GM21786 (cell line): ENCODE measurements at regions not wholly inside any gene's neighbourhood (a gene's known extent, or its start where the extent isn't known, plus 50 kb on each side); places are given as distances from the start of the nearest gene placed in this dataset.
"Not testable (repeated sequence)": the region's sequence is repeated elsewhere in the genome, so short reads cannot be mapped to it uniquely, and the experiment has no call there.

Experiments used
- ATAC-seq: cut with Tn5 transposase; IDR thresholded peaks from one replicate; pipeline ENCODE4 v1.9.1; 2021; ENCODE audit not compliant: unreplicated experiment

DNA sequence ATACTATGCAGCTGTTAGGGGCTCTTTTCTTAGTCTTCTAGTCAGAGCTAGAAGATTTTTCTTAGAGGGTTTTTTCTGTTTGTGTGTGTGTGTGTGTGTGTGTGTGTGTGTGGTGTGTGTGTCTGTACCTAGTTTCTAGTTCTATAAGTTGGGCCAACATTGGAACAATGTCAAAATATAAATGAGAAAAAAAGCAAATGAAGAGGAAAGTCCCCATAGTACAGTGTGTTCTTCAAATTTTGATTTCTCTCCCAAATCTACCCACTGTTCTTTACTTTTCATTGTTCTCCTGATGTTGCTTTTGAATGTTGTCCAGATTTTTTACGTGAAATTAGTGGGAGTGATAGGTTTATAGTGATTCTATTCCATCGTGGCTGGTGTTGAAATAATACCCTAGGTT lies 2153.4 kb upstream of the RAG2 start:
- no peak for ATAC-seq

DNA sequence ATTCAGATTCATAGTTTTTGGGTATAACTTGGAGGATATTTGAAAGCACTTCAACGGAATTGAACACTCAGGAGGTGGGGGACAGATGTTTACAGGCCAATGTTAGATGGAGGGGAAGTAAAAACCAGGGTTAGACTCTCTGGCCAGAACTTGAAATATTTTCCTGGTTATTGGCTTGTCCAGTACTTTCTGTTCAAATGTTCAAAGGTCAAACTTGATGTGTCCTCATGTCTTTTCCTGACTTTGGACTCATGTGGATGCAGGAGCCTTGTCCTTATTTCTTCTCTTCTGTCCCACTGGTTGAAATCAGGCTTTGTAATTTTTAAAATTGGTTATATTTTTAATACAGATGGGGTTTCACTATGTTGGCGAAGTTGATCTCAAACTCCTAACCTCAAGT lies 2148.5 kb upstream of the RAG2 start:
- not testable (repeated sequence) for ATAC-seq

DNA sequence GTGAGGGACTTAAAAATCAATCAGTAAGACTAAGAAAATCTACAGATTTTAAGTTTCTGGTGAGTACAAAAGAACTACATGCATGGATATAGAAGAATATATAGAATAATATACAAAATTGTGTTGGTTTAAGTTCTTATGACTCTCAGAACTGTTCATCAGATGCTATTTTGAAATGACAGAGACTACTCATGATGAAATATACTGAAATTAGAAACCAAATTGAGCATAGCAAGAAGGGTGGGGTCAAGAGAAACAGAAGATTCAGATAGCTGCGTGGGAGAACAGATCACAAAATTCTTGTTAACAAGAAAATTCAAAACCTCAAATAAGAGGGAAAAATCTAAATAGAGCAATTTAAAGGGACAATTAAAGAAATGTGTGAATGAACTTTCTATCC lies 2125.3 kb upstream of the RAG2 start:
- no peak for ATAC-seq

DNA sequence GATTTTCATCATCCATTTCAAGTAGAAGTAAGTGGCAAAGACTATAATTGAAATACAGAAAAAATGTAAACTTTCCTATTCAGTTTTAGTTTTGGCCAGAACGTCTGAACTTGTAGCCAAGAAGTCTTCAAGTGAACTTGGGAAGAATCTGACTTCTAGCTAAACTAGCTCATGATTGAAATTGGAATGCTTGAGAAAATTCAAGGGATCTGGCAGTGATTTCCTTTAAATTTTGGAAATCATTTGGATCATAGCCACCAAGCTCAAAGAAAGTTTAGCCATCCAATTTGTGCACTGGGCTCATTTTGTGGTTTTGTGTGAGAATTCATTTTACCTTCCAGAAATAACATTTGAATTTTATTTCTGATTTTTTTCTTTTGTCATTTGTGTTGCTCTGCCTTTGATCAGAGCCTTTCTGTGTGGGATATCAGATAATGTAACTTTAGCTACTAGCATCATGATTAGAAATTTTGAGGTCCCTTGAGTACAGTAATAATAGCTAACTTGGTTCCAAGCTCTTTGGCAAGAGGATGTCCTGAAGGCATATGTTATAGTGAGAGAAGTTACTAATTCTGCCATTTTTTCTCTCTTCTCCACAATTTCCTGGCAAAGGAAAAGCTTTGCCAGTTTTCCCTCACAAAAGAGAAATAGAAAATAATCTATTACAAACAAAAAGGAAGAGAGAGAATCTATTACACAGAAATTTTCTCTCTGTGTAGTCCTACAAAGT lies 2123.7 kb upstream of the RAG2 start:
- no peak for ATAC-seq

DNA sequence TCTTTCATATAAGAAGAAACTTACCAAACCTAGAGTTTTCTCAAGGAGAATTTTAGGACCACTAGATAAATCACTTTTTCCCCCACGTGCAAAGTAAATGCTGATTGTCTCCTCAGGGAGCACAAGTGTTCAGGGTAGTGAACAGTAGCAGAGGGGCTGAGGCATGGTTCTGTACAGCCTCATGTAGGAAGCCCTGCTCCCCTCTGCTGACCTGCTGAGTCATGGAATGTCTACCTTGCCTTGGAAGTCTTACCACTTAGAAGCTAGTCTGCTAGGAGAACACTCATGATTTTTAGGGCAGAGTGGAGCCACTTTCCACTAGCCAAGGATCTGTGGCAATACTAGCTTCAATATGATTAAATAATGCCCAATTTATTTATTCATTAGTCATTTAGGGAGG lies 2120.6 kb upstream of the RAG2 start:
- ATAC-seq, result no peak

DNA sequence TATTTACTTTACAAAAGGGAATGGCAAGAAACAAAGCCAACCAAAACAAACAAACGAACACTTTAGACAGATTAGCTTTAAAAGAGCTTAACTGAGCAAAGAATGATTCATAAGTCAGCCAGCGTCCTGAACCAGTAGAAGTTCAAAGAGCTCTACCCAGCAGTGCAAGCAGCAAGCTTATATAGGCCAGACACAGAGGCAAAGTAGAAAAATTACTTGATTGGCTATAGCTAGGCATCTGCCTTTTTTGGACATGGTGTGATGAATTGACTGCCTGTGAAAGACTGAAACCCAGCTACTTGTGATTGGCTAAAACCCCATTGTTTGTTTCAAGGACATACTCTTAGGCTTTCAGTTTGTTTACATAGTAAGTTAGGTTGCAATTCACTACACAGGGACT lies 2120.0 kb upstream of the RAG2 start:
- no peak for ATAC-seq

DNA sequence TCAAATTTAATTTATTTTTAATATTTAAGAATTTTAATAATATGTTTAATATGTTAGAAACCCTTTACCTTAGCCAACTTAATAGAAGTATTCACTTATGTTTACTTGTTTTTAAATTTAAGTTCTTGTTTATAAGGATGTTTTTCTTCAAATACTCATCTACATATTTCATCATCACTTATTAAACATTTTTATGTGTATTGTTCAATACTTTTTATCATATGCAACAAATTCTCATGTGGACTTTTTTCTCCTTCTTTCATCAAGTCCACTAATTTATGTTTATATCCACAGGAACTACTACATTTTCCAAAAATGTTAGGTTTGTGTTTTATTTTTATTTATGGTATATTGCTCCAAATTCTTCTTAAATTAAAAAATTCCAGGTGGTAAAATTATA lies 2113.1 kb upstream of the RAG2 start:
- ATAC-seq, result no peak

DNA sequence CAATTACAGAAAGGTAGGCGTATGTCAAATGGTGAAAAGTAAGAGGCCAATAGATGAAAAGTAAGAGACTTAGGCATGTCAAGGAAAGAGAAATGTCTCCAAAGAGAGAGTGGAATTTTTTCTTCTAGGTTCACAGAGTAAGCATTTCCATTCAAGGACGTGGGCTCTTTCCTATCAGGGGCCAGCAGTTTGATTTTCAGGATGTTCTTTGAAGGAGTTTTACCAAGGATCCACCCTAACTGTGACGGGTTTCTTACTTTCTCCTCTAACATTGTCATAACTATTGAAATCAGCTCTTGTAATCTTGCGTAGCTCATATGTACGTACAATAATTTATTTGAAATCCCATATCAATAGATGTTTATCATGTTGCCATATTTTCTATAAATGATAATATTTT lies 2112.2 kb upstream of the RAG2 start:
- no peak for ATAC-seq

DNA sequence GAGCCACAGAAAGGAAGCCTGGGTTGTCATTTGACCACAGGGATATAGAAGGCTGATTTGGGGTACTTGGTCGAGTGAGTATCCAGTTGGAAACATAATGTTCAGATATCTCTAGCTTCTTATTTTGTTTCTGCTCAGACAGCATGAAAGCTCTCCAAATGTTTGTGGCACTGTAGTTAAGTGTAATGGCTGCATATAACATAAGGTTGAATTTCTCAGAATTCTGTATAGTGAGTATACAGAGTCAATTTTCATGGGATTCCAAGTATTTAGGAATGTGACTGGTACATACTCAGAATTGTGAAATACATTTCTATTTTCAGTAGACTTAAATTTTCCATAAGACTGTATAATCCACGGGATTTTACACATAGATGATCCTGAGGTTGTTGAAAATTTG lies 2102.1 kb upstream of the RAG2 start:
- ATAC-seq, result no peak

DNA sequence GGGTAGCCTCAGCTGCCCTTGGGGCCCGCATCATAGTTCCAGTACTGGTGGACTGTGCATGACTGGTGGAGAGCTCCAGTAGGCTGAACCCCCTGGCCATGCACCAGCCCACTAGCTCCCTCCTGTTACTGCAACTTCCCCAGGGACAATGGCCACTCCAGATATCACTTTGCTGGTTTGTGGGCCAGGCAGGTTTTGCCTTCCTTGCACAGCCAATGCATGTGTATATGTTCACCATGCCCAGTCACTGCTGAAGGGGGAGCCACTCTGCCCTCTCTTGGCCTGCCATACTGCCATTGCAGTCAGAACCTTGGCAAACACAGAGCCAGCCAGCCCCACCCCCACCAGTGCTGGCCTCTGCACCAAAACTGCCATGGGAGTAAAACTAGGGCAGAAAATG lies 2095.3 kb upstream of the RAG2 start:
- ATAC-seq, result no peak

DNA sequence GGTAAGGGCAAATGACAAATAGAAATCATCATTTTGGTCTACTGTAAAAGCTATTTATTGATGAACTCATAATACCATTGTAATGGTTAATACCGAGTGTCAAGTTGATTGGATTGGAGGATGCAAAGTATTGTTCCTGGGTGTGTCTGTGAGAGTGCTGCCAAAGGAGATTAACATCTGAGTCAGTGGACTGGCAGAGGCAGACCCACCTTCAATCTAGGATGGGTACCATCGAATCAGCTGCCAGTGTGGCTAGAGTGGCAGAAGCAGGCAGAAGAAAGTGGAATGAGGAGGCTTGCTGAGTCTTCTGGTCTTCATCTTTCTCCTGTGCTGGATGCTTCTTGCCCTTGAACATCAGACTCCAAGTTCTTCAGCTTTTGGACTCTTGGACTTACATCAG lies 2092.2 kb upstream of the RAG2 start:
- ATAC-seq, result not testable (repeated sequence)

DNA sequence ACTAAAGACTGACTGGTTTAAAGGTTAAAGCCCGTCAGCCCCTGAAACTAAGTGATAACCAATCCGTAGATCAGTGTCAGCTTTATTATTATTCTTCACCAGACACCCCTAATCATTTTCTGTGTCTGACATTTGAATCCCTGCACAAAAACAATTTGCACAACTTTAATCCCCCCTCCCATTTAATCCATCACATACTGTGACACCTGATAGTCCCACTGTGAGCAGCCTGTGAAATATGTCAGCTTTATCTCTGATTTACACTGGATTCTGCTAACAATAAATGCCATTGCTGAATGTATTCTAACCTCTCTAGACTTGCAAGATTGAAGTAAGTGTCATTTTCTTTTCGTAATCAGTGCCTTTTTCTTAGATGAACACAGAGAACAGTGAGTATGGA lies 2089.0 kb upstream of the RAG2 start:
- no peak for ATAC-seq

DNA sequence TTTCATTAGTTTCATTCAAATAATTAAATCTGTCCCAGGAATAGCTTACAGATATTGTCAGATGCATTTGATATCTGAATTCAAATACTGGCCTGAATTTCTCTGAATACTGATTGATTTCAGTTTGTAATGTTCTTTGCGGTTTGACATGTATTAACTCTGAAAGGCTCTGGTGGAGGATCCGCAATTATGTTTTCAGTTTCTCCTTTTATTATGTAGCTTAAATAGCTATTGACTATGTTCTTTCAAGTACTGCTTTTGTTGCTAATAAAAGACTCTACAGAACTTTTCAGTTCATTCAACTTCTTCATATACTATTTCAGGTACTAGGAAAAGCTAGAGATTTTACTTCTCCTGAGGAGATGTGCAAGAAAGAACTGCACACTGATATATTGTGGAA lies 2085.4 kb upstream of the RAG2 start:
- no peak for ATAC-seq

DNA sequence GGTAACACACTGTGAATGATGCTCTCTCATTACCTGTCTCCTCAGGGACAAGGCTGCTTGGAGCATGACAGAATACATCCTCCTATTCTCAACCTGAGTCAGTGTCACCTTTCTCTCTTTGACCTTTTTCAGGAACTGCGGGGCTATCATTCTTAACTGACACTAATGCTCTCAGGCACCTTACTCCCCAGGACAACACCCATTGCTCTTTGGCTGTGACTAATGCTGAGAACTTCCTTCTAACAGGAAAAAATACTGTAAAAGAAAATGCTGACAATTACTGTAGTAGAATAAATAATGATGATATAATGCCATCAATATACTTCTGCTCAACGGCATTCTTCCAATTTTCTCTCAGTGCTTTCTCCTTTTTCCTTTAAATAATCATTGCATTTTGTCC lies 2082.7 kb upstream of the RAG2 start:
- no peak for ATAC-seq

DNA sequence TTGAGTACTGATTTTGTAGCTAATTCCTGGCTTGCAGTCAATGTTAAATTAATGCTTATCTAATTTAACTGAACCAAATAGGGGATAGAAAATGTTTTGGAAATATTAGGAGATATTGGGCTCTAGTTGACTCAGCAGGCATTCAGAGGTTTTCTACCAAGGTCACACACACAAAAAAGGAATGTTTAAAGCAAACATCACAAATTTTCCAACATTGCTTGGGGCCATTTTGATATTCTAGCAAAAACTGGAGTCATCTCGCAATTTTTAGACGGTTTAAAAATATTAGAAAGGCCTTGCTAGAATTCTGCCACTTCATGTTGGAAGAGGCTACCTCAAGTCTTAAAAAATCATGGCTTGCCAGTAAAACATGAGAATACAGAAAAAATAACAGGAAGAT lies 2082.1 kb upstream of the RAG2 start:
- no peak for ATAC-seq

DNA sequence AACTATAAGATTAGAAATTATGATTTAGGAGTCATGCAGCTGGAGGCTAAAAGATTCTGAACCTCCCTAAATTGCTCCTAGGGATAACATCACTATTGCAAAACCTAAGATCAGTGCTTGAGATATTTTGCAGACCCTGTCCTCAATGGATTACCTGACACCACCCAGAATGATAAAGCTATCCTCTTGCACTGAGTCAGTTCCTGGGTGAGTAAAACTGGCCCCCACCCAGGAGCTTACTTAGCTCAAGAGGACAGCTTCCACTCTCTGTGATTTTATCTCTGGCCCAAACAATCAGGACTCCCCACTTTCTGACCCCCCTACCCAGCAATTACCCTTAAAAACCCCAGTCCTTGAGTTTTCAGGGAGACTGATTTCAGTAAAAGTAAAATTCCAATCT lies 2074.4 kb upstream of the RAG2 start:
- no peak for ATAC-seq

DNA sequence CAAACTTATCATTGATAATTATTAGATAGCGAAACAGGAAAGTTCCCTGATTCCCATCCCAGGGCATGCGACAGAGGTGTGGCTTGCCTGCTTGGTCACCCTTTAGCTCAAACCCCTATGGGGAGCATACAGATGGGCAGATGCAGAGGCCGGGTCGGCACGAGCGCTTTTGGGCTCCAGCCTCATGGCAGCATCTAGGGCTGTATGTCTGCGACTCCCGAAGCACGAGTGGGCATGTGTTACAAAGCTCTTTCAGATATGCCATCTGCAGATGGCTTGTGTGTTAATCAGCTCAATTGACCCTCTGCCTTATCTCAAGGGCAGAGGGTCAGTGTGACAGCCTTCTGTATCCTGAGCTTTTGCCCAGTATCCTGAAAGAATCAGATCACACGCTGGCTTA lies 2069.3 kb upstream of the RAG2 start:
- no peak for ATAC-seq

DNA sequence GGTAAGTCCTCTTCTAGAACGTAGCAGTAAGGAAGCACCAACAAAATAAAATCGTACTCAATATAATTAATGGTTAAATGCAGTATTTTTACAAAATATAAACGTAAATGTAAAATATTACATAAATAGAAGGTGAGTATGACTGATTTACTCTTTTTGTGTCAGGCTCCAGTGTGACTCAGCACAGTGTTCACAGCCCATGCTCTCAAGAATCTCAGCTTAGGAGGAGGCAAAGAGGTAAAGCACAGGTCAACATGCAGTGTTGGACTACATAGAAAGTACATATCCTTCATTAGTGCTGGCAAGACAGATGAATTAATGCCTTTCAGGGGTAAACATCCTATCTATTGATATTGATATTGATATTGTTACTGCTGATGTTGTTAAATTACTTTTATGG lies 2050.6 kb upstream of the RAG2 start:
- no peak for ATAC-seq

DNA sequence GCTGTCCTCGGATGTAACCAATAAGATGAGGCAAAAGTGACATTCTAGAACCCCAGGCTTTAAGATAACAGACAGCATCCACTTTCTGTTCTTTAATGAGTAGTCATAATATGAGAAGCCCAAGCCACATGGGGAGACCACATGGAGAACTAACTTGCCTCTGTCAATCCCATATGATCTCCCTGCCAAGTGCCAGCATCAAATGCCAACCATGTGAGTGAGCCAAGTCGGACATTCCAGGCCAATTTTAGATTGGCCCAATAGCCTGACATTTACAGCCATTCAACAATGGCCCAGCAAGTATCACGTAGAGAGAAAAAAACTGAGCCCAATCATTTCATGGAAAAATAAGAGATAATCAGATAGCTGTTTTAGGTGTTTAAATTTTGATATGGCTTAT lies 2048.3 kb upstream of the RAG2 start:
- ATAC-seq, result no peak

DNA sequence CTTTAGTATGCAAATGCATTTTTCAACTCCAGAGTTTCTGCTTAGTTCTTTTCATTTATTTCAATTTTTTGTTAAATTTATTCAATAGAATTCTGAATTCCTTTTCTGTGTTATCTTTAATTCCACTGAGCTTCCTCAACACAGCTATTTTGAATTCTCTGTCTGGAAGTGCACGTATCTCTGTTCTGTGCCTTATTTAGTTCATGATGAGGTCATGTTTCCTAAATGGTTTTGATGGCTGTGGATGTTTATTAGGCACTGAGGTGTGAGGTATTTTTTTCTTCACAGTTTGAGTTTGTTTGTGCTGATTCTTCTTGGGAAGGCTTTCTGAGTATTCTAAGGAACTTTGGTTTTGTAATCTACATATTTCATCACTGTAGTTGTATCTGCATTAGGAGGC lies 2042.8 kb upstream of the RAG2 start:
- no peak for ATAC-seq

DNA sequence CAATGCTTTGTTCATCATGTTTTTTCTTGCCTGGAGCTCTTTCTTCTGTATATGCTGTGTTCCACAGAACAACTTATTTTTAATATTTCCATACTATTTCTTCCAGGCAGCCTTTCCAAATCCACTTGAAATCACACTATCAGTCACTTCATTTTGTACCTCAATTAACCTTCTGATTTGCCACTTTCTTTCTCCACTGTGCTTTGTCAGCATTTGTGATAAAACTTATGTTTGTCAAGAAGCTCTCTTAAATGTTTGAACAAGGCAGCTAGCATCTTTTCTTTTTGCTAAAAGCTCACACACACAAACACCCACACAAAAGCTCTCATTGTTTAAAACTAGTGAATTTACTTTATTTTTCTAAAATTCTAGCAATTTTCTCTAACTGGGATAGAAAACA lies 2014.7 kb upstream of the RAG2 start:
- ATAC-seq, result no peak

DNA sequence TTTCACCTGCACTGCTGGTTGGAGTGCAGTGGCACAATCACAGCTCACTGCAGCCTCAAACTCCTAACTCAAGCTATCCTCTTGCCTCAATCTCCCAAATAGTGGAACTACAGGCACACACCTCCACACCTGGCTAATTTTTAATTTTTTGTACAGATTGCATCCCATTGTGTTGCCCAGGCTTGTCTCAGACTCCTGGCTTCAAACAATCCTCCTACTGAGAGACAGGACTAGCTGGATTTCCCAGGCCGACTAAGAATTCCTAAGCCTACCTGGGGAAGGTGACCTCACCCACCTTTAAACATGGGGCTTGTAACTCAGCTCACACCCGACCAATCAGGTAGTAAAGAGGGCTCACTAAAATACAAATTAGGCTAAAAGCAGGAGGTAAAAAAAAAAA lies 2003.3 kb upstream of the RAG2 start:
- ATAC-seq, result not testable (repeated sequence)

DNA sequence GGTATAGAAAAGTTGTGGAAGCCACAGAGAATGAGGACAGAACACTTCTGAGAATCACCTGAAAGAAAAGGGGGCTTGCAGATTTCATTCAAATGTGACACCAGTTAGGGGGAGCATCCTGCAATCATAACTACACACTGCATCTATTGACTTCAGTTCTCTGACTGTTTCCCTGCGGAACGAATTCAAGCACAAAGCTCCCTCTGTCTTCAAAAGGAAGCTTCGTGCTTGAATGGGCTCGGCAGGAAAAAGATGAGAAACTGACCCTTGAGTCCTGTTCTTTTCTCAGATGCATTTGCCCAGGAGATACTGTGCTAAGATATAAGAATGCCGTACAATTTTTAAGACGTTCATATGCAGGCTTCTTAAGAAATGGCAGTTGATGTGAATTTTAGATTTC lies 2000.4 kb upstream of the RAG2 start:
- ATAC-seq, result no peak
